GM19395 (cell line): ENCODE measurements at regions not wholly inside any gene's neighbourhood (a gene's known extent, or its start where the extent isn't known, plus 50 kb on each side); places are given as distances from the start of the nearest gene placed in this dataset.
"Not testable (repeated sequence)": the region's sequence is repeated elsewhere in the genome, so short reads cannot be mapped to it uniquely, and the experiment has no call there.

Experiments
- ATAC-seq: cut with Tn5 transposase; IDR thresholded peaks from one replicate; pipeline ENCODE4 v1.9.1; 2021; ENCODE audit warnings: mild to moderate bottlenecking, moderate library complexity; ENCODE audit not compliant: unreplicated experiment

- ATAC-seq: no peak
Observed at GRCh38 chr14:59134307-59134706, 54.2 kb upstream of the DAAM1 start.

DNA sequence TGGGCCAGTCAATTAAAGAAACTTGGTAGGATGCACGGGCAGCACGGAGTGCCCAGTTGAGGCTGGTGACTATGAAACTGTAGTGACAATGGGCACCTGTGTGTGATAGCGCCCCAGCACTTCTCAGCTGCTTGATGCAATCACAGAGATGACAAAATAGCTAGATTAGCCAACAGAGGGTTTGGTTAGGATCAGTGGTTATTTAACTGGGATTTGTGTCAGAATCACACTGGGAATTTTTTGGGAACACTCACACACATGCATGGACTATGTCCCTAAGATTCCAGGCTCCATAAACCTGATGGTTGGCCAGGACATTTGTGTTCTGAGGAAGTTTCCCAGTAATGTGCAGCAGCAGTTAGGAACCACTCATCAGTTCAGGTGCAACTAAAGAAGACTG is 51.2 kb upstream of the DAAM1 start:
- ATAC-seq: no peak

DNA sequence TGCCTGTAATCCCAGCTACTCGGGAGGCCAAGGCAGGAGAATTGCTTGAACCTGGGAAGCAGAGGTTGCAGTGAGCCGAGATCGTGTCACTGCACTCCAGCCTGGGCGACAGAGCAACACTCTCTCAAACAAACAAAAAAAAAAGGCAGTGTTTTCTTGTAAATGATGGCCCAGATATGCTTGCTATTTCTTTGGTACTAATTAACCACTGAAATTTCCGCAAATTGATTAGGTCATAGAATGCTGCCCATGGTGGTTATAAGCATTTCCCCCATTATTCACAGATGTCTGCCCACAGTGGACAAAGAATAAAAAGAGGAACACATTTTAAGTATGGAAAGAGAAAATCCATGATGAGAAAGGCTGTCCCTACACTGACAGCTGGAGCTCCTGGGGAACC is 49.9 kb upstream of the DAAM1 start:
- ATAC-seq: not testable (repeated sequence)
